NB4 (cell line): ENCODE measurements at regions not wholly inside any gene's neighbourhood (a gene's known extent, or its start where the extent isn't known, plus 50 kb on each side); places are given as distances from the start of the nearest gene placed in this dataset.
"Not testable (repeated sequence)": the region's sequence is repeated elsewhere in the genome, so short reads cannot be mapped to it uniquely, and the experiment has no call there.

ENCODE experiments used
- CTCF ChIP-seq: IDR thresholded peaks from one replicate; pipeline ENCODE4 v1.5.1; 2012; ENCODE audit warnings: low read depth, low read length
- MAX ChIP-seq: IDR thresholded peaks from 2 replicates; pipeline ENCODE4 v1.6.1; 2011; ENCODE audit warnings: low read depth, low read length
- POLR2A ChIP-seq: IDR thresholded peaks from 2 replicates; pipeline ENCODE4 v1.6.1; 2011; ENCODE audit warnings: mild to moderate bottlenecking; ENCODE audit not compliant: insufficient read length; ENCODE audit errors: extremely low read depth

DNA sequence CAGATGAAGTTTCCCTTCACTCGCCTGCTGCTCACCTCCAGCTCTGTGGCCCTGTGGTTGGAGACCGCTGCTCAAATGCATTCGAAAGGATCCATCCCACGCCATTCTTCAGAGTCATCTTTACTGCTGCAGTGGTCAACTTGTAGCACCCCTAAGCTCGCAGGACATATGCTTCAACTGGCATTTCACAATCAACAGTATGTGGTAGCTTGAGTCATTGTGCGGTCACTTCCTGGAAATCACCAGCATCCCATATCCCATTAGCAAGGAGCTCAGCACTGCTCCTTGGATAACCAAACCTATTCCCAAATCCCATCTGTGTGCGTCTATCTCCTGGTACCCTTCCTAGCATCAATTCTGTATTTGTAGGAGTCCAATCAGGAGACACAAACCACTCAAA lies 188.0 kb downstream of the CEP170 start:
- TF ChIP-seq CTCF, POLR2A, MAX: not testable (repeated sequence)
